NCI-H748 (cell line): ENCODE measurements at regions not wholly inside any gene's neighbourhood (a gene's known extent, or its start where the extent isn't known, plus 50 kb on each side); places are given as distances from the start of the nearest gene placed in this dataset.

Source experiments
- DNase-seq: peaks from one replicate; lab custom pipeline; 2025; ENCODE audit not compliant: unreplicated experiment; lab: John Stamatoyannopoulos, UW

- DNase-seq: no peak
These were observed 181.3 kb downstream of the ETS2 start for GRCh38 chr21:38986806-38987632.

GRCh38 chr21:38986406-38986805 is 180.7 kb downstream of the ETS2 start:
- DNase-seq: no peak

- DNase-seq: peak; percentile 94
These were observed 180.0 kb downstream of the ETS2 start for GRCh38 chr21:38985568-38986378.

- DNase-seq: no peak
These were observed 179.3 kb downstream of the ETS2 start for GRCh38 chr21:38984982-38985567.

- no peak for DNase-seq
These were observed 178.8 kb downstream of the ETS2 start for GRCh38 chr21:38984568-38984967.

GRCh38 chr21:38983560-38983959 is 177.8 kb downstream of the ETS2 start:
- DNase-seq: no peak

- no peak for DNase-seq
These were observed 177.1 kb downstream of the ETS2 start for GRCh38 chr21:38982804-38983203.

GRCh38 chr21:38982096-38982495 is 176.4 kb downstream of the ETS2 start:
- no peak for DNase-seq

- no peak for DNase-seq
These were observed 174.9 kb downstream of the ETS2 start for GRCh38 chr21:38980416-38981313.

- no peak for DNase-seq
These were observed 173.8 kb downstream of the ETS2 start for GRCh38 chr21:38979271-38980121.

- no peak for DNase-seq
These were observed 171.2 kb downstream of the ETS2 start for GRCh38 chr21:38976900-38977299.

GRCh38 chr21:38973552-38973951 is 167.8 kb downstream of the ETS2 start:
- DNase-seq: no peak

GRCh38 chr21:38972078-38972477 is 166.3 kb downstream of the ETS2 start:
- DNase-seq: no peak

GRCh38 chr21:38970765-38971164 is 165.0 kb downstream of the ETS2 start:
- no peak for DNase-seq

- DNase-seq: peak; percentile 50
These were observed 163.3 kb downstream of the ETS2 start for GRCh38 chr21:38968887-38969543.

- DNase-seq: peak; percentile 99
These were observed 160.3 kb downstream of the ETS2 start for GRCh38 chr21:38965910-38966504.

GRCh38 chr21:38965241-38965640 is 159.5 kb downstream of the ETS2 start:
- peak; percentile 70 for DNase-seq

- DNase-seq: no peak
These were observed 157.3 kb downstream of the ETS2 start for GRCh38 chr21:38963006-38963405.

- DNase-seq: no peak
These were observed 154.5 kb downstream of the ETS2 start for GRCh38 chr21:38960251-38960650.
